HFFc6 (cell line): ENCODE measurements at regions not wholly inside any gene's neighbourhood (a gene's known extent, or its start where the extent isn't known, plus 50 kb on each side); places are given as distances from the start of the nearest gene placed in this dataset.

Source experiments
- DNase-seq: peaks from one replicate; pipeline ENCODE4 v3.0.0-alpha.2; 2018
- H3K27ac Mint-ChIP-seq: 2 replicates; pipeline ENCODE4 v1.8.0; 2020; ENCODE audit warnings: mild to moderate bottlenecking, mixed read lengths
- H3K27me3 Mint-ChIP-seq: 2 replicates; pipeline ENCODE4 v1.8.0; 2021; ENCODE audit warnings: mild to moderate bottlenecking, moderate library complexity, mixed read lengths; ENCODE audit not compliant: insufficient read depth
- H3K36me3 Mint-ChIP-seq: 2 replicates; pipeline ENCODE4 v1.8.0; 2021; ENCODE audit warnings: low read depth, mixed read lengths
- H3K4me1 Mint-ChIP-seq: 2 replicates; pipeline ENCODE4 v1.8.0; 2020; ENCODE audit warnings: low read depth, mixed read lengths
- H3K4me3 Mint-ChIP-seq: 2 replicates; pipeline ENCODE4 v1.8.0; 2020; ENCODE audit warnings: mild to moderate bottlenecking, moderate library complexity, mixed read lengths
- H3K9me3 Mint-ChIP-seq: 2 replicates; pipeline ENCODE4 v1.8.0; 2020; ENCODE audit warnings: mild to moderate bottlenecking, mixed read lengths
- TF ChIP-seq, protein P1 (sequence below): fragments of 200-600 bp; sonication (generic); IDR thresholded peaks from 2 replicates; pipeline ENCODE4 v1.5.0; 2021; ENCODE audit warnings: antibody characterized with exemption, mild to moderate bottlenecking

DNA sequence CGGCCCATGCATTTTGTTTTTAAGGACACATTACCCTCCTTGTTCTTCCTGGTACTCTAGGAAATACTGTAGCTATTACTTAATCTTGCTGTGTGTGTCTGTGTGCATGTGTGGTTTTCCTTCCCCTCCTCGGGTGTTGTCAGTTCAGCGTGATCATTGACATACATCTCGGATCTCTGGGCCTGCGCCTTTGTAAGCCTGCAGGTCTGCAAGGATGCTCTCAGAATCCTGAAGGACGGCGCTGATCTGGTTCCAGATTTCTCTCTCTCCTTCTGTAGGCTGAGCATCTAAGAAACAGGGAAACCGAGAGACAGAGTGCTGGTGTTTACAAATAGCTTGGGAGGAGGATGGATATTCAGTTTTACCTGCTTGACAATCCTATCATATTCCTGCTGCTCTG is 100.2 kb downstream of the CYRIA start:
- H3K4me3 Mint-ChIP-seq: no peak overlapping the region

GRCh38 chr2:16561676-16562075 is 104.0 kb downstream of the CYRIA start:
- Mint-ChIP-seq H3K27me3 (0 out of 2 replicates have a peak, but pooled peaks cover 2% of the 10 kb centered on the region), H3K4me3 (no peak overlapping the region), H3K27ac (no peak overlapping the region), H3K4me1 (no peaks in the 10 kb centered on the region), H3K9me3 (peaks cover 50% of the 10 kb centered on the region), H3K36me3 (peaks cover 5% of the 10 kb centered on the region; the same call in 1 of the 2 replicates)
- DNase-seq: no peak
- TF ChIP-seq, protein P1, sequence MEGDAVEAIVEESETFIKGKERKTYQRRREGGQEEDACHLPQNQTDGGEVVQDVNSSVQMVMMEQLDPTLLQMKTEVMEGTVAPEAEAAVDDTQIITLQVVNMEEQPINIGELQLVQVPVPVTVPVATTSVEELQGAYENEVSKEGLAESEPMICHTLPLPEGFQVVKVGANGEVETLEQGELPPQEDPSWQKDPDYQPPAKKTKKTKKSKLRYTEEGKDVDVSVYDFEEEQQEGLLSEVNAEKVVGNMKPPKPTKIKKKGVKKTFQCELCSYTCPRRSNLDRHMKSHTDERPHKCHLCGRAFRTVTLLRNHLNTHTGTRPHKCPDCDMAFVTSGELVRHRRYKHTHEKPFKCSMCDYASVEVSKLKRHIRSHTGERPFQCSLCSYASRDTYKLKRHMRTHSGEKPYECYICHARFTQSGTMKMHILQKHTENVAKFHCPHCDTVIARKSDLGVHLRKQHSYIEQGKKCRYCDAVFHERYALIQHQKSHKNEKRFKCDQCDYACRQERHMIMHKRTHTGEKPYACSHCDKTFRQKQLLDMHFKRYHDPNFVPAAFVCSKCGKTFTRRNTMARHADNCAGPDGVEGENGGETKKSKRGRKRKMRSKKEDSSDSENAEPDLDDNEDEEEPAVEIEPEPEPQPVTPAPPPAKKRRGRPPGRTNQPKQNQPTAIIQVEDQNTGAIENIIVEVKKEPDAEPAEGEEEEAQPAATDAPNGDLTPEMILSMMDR: no peak

More for the DNA sequence above, 100.2 kb downstream of the CYRIA start:
- Mint-ChIP-seq H3K9me3 (peaks cover 62% of the 10 kb centered on the region), H3K4me1 (no peaks in the 10 kb centered on the region), H3K36me3 (peaks cover 10% of the 10 kb centered on the region; the same call in 1 of the 2 replicates), H3K27ac (no peak overlapping the region), H3K27me3 (no peaks in the 10 kb centered on the region)
- TF ChIP-seq, protein P1: no peak
- DNase-seq: no peak

GRCh38 chr2:16561251-16561650 is 104.4 kb downstream of the CYRIA start:
- no peaks in the 10 kb centered on the region for H3K4me1 Mint-ChIP-seq
- no peak for DNase-seq
- TF ChIP-seq, protein P1: no peak
- 0 out of 2 replicates have a peak, but pooled peaks cover 2% of the 10 kb centered on the region for H3K27me3 Mint-ChIP-seq
- H3K4me3 Mint-ChIP-seq: no peak overlapping the region
- H3K36me3 Mint-ChIP-seq: peaks cover 5% of the 10 kb centered on the region; the same call in 1 of the 2 replicates
- H3K9me3 Mint-ChIP-seq: peaks cover 50% of the 10 kb centered on the region
- H3K27ac Mint-ChIP-seq: no peak overlapping the region

DNA sequence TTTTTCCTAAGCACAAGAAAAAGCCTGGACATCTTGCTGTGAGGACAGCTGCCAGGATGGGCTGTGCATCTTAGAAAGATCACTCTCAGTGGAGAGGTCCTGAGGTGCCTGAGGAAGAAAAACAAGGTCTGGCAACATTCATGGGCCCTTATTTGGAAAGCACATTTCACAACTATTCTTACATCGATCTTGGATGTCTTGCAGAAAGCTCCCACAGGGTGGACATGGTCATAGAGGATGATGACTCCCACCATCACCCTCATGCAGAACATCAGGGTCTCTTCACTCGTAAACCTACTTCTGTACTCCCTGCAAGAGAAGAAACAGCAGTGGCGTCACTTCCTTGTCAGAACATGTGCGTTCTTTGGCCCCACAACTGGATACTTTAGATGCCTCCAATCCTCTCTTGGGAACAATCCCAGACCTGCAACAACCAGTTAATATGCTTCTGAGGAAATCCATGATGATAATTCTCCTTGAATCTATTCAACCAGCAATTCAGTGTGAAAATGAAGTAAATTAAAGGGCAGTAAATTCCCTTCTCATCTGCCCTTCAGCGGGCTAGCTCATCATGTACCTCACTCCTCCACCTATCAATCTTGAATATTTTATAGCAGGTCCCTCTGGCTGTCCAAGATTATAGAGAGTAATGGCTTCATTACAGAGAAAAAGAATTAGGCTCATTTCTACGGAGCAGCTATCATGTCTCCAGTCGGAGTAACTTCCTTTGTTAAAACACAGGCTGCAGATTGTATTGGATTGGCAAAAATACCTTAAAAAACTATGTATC is 106.2 kb downstream of the CYRIA start:
- Mint-ChIP-seq H3K27ac (no peak overlapping the region), H3K36me3 (peaks cover 5% of the 10 kb centered on the region; the same call in 1 of the 2 replicates), H3K4me1 (no peaks in the 10 kb centered on the region), H3K4me3 (no peak overlapping the region), H3K9me3 (peaks cover 44% of the 10 kb centered on the region), H3K27me3 (0 out of 2 replicates have a peak, but pooled peaks cover 2% of the 10 kb centered on the region)
- no peak for DNase-seq
- TF ChIP-seq, protein P1: no peak

DNA sequence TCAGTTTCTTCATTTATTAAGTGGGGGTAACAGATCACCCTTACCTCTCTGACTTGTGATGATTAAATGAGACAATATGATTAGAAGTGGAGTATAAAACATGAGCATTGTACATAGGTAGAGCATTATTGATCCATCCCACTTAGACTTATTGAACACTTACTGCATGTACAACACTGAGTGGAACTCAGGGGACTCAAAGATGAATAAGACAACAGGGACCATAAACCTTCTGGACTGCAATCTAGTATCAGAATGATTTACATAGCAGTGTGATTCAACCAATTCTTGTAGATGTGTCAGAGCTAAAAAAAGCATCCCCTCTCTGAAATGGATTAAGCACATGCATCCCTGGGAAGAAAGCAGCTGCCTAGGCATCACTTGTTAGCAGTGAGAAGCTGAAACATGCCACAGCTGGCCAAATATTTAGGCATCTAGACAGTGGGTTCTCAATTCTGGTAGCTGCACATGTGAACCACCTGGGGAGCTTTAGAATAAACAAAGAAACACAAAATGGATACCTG is 111.5 kb downstream of the CYRIA start:
- Mint-ChIP-seq H3K9me3 (peaks cover 55% of the 10 kb centered on the region), H3K27ac (no peak overlapping the region), H3K27me3 (0 out of 2 replicates have a peak, but pooled peaks cover 2% of the 10 kb centered on the region), H3K4me3 (no peak overlapping the region), H3K36me3 (no peaks in the 10 kb centered on the region), H3K4me1 (no peaks in the 10 kb centered on the region)
- TF ChIP-seq, protein P1: no peak
- no peak for DNase-seq
